KOPT-K1 (cell line): ENCODE measurements at regions not wholly inside any gene's neighbourhood (a gene's known extent, or its start where the extent isn't known, plus 50 kb on each side); places are given as distances from the start of the nearest gene placed in this dataset.
"Not testable (repeated sequence)": the region's sequence is repeated elsewhere in the genome, so short reads cannot be mapped to it uniquely, and the experiment has no call there.

Experiments used
- H3K27ac ChIP-seq: fragments of 200-600 bp; sonication (generic); 2 replicates; pipeline ENCODE4 v1.5.1; 2016; ENCODE audit warnings: antibody characterized with exemption, mild to moderate bottlenecking, low read depth, low read length; ENCODE audit not compliant: poor library complexity, severe bottlenecking
- H3K36me3 ChIP-seq: fragments of 200-600 bp; sonication (generic); 2 replicates; pipeline ENCODE4 v1.5.1; 2017; ENCODE audit warnings: antibody characterized with exemption, mild to moderate bottlenecking, low read length, moderate library complexity; ENCODE audit not compliant: insufficient read depth
- H3K9me3 ChIP-seq: fragments of 200-600 bp; sonication (generic); 2 replicates; pipeline ENCODE4 v1.5.1; 2017; ENCODE audit warnings: antibody characterized with exemption, low read length, mild to moderate bottlenecking; ENCODE audit not compliant: insufficient read depth, poor library complexity, severe bottlenecking

DNA sequence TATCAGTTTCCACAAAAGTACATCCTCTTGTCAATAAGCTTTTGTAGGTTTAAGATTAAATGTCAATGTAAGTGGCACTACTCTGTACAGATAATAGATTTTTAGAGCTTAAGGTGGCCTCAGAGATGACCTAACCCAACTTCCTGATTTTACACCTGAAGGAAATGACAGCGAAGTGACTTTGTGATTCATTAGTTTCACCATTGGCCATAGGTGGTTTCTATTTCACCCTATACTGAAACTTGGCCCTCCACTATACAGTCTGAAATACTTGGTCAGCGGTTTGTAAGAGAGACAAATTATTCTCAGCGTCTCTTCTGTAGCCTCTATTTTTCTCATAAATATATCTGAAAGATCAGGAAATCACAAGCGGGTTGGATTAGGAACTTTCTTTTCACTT is 330.4 kb upstream of the FAM98A start:
- no peaks in the 10 kb centered on the region for H3K9me3 ChIP-seq
- H3K27ac ChIP-seq, result no peak overlapping the region

DNA sequence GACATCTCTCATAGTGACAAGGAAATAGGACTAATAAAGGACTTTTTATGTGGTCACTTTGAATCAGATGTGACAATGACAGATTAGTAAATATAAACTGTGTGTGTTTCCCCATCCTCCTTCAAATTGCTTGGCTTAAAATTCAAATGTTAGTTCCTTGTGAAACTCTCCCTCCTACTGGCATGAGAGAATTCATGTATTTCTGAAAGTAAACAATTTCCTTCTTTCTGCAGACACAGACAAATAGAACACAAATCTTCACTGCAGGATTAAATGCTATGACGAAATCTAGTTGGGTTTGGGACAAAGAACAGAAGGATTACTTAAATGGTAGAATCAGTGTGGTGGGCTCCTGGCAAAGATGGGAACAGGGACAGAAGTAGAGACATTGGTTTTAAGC is 328.7 kb upstream of the FAM98A start:
- no peaks in the 10 kb centered on the region for H3K9me3 ChIP-seq
- no peak overlapping the region for H3K27ac ChIP-seq

More for the DNA sequence above, 330.4 kb upstream of the FAM98A start:
- H3K36me3 ChIP-seq, result no peaks in the 10 kb centered on the region

DNA sequence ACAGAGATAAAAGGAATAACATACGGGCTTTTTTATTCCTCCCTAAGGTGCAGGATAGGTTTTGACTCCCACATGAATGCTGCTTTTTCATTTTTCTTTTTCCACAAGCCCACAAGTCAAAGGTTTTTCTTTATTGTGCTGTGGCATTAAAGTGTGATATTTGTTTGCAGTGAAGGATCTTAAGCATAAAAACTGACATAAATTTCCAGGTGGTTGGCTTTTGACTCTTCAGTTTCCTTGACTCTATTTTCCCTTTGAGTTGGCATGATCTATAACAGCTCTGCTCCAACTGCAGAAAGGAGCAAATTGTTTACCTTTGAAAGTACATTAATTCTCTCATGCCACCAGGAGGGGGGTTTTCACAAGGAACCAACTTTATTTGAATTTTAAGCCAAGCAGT is 326.2 kb upstream of the FAM98A start:
- Histone ChIP-seq H3K9me3 (no peaks in the 10 kb centered on the region), H3K36me3 (no peaks in the 10 kb centered on the region)

More for the DNA sequence above, 328.7 kb upstream of the FAM98A start:
- H3K36me3 ChIP-seq, result no peaks in the 10 kb centered on the region

DNA sequence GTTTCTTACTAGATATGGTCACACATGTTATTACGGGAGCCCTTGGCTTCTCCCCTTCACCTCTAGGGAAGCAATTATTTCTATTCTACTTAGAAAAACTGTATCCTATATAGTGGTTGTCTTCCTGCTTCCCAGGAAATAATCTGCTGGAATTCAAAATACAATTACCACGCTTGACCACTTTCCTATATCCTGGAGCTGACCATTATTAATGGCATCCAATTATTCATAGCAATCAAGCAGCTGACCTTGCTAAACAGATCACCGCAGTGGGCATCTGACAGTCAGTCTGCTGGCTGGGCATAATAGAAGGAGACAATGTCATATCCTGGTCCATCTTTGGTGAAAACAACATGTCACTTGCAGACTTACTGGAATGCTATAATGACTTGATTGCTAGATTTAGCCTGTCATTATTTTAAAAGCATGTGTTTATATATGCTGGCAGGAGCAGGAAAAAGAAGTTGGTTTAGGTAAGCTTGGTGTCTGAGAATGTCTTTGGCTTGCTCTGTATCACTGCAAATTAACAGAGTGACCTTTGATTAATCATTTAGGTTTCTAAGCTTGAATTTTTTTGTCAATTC is 325.6 kb upstream of the FAM98A start:
- Histone ChIP-seq H3K9me3 (no peaks in the 10 kb centered on the region), H3K27ac (no peak overlapping the region), H3K36me3 (no peaks in the 10 kb centered on the region)

More for the DNA sequence above, 326.2 kb upstream of the FAM98A start:
- no peak overlapping the region for H3K27ac ChIP-seq

DNA sequence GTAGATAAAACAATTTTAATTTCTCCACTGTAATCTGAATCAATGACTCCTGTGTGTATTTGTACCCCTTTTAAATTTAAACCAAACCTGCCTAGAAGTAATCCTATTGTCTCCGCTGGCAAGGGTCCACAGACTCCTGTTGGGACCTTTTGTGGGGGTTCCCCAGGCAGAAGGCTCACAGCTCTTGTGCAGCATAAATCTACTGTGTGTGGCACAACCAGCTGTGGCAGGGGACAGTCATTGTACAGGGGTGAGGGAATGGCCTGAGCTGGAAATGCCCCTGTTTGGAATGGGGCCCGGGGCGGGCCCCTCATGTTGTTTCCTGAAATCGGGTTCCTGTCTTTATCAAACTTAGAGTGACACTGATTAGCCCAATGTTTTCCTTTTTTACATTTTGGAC is 318.2 kb upstream of the FAM98A start:
- no peak overlapping the region for H3K27ac ChIP-seq
- no peaks in the 10 kb centered on the region for H3K36me3 ChIP-seq
- H3K9me3 ChIP-seq, result peaks cover 9% of the 10 kb centered on the region

DNA sequence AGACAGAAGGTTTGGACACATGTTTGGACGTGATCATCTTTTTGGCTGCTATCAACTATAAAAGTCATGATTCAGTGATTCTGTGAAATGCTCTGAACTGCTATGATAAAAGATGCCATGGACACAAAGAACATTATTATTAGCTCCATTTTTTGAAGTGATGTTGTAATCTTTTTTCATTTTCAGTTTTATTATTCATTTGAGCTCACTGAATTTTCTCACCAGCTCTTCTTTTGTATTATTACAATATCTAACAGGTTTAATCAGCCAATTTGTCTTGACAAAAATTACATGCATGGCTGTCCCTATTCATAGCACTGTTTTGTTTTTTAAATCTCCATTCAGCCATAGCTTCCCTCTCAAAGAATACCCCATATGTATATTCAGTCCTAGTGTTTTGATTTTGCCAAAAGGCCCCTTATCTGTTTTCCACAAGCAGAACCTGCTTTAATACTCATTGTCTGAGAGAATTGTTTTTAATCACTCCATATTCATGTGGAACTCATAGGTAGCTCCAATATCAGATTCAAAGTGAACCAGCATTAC is 314.0 kb upstream of the FAM98A start:
- peaks cover 9% of the 10 kb centered on the region for H3K9me3 ChIP-seq
- no peaks in the 10 kb centered on the region for H3K36me3 ChIP-seq
- H3K27ac ChIP-seq, result no peak overlapping the region

DNA sequence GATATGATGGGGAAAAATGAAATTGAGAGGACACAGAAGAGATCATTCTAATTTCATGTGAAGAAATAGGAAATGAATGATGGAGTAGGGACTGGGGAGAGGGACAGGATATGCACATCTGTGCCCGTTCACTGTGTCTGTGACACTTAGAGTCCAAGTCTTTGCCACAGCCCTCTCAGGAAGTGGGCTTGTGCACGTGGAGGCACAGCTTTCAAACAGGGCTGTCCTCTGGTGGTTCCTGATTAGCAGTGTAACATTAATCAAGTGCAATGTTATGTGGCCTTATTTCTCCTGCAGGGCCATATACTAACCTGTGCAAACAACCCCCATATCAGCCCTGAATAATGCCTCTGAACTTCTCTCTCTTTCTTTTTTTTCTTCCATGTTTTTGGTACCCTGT is 312.2 kb upstream of the FAM98A start:
- Histone ChIP-seq H3K27ac (no peak overlapping the region), H3K36me3 (no peaks in the 10 kb centered on the region), H3K9me3 (peaks cover 9% of the 10 kb centered on the region)

DNA sequence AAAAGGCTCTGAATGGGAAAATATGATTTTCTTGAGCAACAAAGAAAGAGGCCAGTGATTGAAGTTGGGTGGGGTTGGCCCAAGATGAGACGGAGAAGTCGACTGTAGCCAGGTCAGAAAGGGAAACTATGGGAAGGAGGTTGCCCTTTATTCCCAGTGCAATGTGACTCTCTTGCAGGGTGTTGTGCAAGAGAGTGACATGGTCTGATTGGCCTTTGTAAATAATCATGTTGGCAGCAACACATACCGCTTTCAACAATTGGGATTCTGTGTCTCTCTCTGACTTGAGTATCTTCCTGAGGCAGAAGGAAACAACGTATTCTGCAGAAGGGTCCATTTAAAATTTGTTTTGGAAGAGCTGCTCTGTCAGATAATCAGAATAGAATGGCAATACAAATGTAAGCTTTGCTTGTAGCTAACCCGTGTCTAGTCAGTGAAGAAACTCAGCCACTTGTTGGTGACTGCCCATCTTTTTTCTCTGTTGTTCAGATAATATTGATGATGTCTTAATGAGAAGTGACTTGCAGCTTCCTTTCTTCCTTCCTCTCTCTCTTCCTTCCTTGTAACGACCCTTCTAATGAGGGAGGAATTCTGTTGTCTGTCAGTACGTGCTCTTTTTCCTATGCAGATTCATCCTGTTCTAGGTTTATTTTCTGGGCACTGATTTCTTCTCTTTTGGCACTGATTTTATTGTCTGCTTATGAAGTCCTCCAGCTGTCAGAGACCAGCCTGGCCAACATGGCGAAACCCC is 311.0 kb upstream of the FAM98A start:
- Histone ChIP-seq H3K9me3 (peaks cover 9% of the 10 kb centered on the region), H3K36me3 (no peaks in the 10 kb centered on the region), H3K27ac (no peak overlapping the region)

DNA sequence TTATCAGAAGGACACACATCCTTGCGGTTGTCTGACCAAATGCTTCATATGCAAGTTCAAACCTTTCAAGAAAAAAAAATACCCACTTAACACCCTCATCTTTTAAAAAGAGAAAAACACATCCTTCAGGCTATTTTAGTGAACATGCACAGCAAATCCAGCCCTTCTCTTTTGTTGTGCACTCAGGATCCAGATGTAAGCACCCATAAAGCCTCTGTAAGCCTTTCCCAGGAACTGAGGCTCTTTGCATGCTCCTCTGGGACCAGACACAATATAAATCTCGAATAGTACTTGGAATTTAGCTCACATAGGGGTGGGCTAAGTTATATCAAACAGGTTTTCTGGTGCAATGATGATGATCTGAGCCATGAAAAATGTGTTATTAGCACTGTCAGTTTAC is 308.8 kb upstream of the FAM98A start:
- no peaks in the 10 kb centered on the region for H3K36me3 ChIP-seq
- no peak overlapping the region for H3K27ac ChIP-seq
- H3K9me3 ChIP-seq, result peaks cover 3% of the 10 kb centered on the region

DNA sequence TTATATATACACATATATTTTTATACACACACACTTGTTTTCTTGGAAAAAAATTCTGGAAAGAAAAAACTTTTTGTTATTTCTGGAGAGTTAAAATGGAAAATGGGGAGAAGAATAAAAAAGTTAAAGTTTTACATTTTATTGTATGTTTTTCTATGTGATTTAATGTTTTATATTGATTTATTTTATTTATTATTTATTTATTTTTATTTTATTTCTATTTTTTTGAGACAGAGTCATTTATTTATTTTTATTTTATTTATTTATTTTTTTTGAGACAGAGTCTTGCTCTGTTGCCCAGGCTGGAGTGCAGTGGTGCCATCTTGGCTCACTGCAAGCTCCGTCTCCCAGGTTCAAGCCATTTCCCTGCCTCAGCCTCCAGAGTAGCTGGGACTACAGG is 307.0 kb upstream of the FAM98A start:
- not testable (repeated sequence) for H3K27ac ChIP-seq, H3K36me3 ChIP-seq, H3K9me3 ChIP-seq

DNA sequence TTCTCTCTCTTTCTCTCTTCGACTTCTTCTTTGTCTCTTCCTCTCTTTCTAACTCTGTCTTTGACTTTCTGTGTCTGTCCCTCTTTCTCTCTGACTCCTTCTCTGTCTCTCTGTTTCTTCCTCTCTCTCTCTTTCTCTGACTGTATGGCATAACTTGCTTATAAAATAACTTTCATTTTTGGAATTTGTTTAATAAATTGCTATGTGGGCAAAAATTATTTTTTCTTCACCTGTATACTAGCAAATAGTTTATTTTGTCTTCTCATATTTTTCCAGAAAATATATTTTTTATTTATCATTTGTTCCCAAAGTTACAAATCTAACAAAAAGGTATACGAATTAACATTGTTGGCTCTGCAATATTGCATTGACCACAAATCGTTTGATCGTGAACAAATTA is 305.7 kb upstream of the FAM98A start:
- Histone ChIP-seq H3K27ac (no peak overlapping the region), H3K36me3 (no peaks in the 10 kb centered on the region), H3K9me3 (peaks cover 3% of the 10 kb centered on the region)

DNA sequence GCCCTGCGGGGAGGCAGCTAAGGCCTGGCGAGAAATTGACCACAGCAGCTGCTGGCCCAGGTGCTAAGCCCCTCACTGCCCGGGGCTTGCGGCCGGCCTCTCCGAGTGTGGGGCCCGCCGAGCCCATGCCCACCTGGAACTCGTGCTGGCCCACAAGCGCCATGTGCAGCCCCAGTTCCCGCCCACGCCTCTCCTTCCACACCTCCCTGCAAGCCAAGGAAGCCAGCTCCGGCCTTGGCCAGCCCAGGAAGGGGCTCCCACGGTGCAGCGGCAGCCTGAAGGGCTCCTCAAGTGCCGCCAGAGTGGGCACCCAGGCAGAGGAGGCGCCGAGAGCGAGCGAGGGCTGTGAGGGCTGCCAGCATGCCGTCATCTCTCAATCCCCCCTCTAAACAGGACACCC is 304.6 kb upstream of the FAM98A start:
- no peaks in the 10 kb centered on the region for H3K36me3 ChIP-seq
- no peak overlapping the region for H3K27ac ChIP-seq
- peaks cover 3% of the 10 kb centered on the region for H3K9me3 ChIP-seq

DNA sequence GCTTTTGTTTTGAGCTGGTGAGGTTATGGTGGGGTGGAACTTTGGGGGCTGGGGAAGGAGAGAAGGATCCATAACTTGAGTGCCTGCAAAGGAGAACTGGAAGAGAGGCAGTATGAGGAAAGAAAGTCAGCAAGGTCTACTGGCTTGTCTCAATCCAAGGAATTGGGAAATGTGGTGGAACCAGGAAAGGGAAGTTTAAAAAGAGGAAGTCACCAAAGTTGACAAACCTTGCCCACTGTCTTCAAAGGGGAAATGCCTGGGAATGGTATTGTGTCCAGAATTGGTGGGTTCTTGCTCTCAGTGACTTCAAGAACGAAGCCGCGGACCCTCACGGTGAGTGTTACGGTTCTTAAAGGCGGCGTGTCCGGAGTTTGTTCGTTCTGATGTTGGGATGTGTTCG is 304.1 kb upstream of the FAM98A start:
- H3K9me3 ChIP-seq, result peaks cover 3% of the 10 kb centered on the region
- H3K27ac ChIP-seq, result no peak overlapping the region
- H3K36me3 ChIP-seq, result no peaks in the 10 kb centered on the region

DNA sequence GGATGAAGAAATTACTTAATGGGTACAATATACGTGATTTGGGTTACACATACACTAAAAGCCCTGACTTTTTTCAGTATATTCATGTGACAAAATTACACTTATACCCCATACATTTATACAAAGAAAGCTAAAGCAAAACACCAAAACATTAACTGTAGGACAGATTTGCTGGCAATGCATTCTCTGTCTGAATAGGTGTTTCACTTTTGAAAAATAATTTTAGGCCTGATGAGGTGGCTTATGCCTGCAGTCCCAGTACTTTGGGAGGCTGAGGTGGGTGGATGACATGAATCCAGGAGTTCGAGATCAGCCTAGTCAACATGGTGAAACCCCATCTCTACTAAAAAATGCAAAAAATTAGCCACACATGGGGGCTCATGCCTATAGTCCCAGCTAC is 301.5 kb upstream of the FAM98A start:
- Histone ChIP-seq H3K9me3 (peaks cover 3% of the 10 kb centered on the region), H3K36me3 (no peaks in the 10 kb centered on the region), H3K27ac (no peak overlapping the region)

DNA sequence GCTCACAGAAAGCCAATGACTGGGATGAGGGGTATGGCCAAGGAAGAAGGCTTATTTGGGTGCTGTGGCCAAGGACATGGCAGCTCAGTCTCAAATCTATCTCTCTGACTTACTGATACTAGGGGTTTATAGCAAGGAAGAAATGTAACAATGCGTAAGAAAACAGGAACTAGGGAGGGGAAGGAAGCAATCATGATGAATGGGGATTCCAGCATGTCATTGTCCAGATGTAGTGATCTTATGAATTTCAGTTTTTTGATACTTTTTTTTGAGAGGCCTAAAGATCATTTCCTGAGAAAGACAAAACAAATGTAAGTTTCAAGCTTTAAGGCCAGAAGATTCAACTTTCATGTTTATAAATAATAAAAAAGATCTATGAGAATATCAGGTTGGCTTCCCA is 298.6 kb upstream of the FAM98A start:
- Histone ChIP-seq H3K36me3 (no peaks in the 10 kb centered on the region), H3K27ac (no peak overlapping the region), H3K9me3 (no peaks in the 10 kb centered on the region)

DNA sequence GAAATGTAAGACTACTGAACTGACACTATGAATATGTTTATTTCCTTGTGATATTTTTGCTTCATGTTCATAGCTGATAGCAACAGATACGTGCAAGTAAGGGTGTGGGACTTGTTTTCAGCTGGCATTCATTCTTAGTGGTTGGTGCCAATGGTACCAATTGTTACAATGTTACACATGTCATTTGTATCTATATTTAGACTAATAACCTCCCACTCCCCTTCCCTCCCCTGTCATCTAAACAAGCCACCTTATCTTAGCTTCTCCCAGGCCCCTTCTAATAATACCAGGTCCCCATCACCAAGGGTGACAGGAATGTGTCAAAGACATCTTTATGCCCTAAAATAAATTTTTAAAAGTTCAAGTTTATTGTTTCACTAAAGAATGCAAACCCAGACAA is 294.7 kb upstream of the FAM98A start:
- Histone ChIP-seq H3K9me3 (no peaks in the 10 kb centered on the region), H3K27ac (no peak overlapping the region), H3K36me3 (no peaks in the 10 kb centered on the region)
